SK-N-SH treated with all-trans-retinoic acid at 6 μM for 48 hours (cell line): ENCODE measurements at regions not wholly inside any gene's neighbourhood (a gene's known extent, or its start where the extent isn't known, plus 50 kb on each side); places are given as distances from the start of the nearest gene placed in this dataset.
A peak's percentile ranks its signal among the peaks of the same experiment; 100 is the strongest.

Source experiments
- ATAC-seq: fragments of 200-7000 bp; cut with Tn5 transposase; 3 replicates; pipeline ENCODE4 v1.9.1; 2020; ENCODE audit warnings: mild to moderate bottlenecking, moderate library complexity
- ARNTL ChIP-seq: fragments of 450-650 bp; formaldehyde crosslinking; IDR thresholded peaks from 2 replicates; pipeline ENCODE4 v1.5.0; 2020; ENCODE audit warnings: low read depth, mild to moderate bottlenecking, moderate library complexity, borderline replicate concordance
- BACH2 ChIP-seq: fragments of 250-450 bp; sonication (Bioruptor Pico); IDR thresholded peaks from 2 replicates; pipeline ENCODE4 v1.9.0; 2021; ENCODE audit warnings: mild to moderate bottlenecking, borderline replicate concordance
- CSDC2 ChIP-seq: fragments of 250-450 bp; sonication (Bioruptor Pico); IDR thresholded peaks from 2 replicates; pipeline ENCODE4 v1.5.0; 2020; ENCODE audit warnings: mild to moderate bottlenecking, moderate library complexity
- ESRRG ChIP-seq: fragments of 250-450 bp; sonication (Bioruptor Pico); IDR thresholded peaks from 2 replicates; pipeline ENCODE4 v1.6.1; 2021; ENCODE audit warnings: mild to moderate bottlenecking
- GLIS3 ChIP-seq: fragments of 250-450 bp; sonication (Bioruptor Pico); IDR thresholded peaks from 2 replicates; pipeline ENCODE4 v1.5.0; 2020; ENCODE audit warnings: mild to moderate bottlenecking, moderate library complexity
- ISL1 ChIP-seq: fragments of 250-450 bp; sonication (Bioruptor Pico); IDR thresholded peaks from 2 replicates; pipeline ENCODE4 v2.1.2; 2022; ENCODE audit warnings: mild to moderate bottlenecking, moderate library complexity
- PPARA ChIP-seq: fragments of 250-450 bp; sonication (Bioruptor Pico); IDR thresholded peaks from 2 replicates; pipeline ENCODE4 v1.5.0; 2020; ENCODE audit warnings: mild to moderate bottlenecking, borderline replicate concordance
- RARB ChIP-seq: fragments of 250-450 bp; sonication (Bioruptor Pico); IDR thresholded peaks from 2 replicates; pipeline ENCODE4 v1.8.0; 2021; ENCODE audit warnings: mild to moderate bottlenecking, moderate library complexity
- SNAI2 ChIP-seq: fragments of 250-450 bp; sonication (Bioruptor Pico); IDR thresholded peaks from 2 replicates; pipeline ENCODE4 v1.5.0; 2020; ENCODE audit warnings: mild to moderate bottlenecking, moderate library complexity
- TCF4 ChIP-seq: fragments of 250-450 bp; sonication (Bioruptor Pico); IDR thresholded peaks from 2 replicates; pipeline ENCODE4 v1.8.0; 2021; ENCODE audit warnings: mild to moderate bottlenecking, moderate library complexity, borderline replicate concordance
- TOX ChIP-seq: fragments of 250-450 bp; sonication (Bioruptor Pico); IDR thresholded peaks from 2 replicates; pipeline ENCODE4 v1.8.0; 2021; ENCODE audit warnings: mild to moderate bottlenecking, moderate library complexity, borderline replicate concordance
- ZC3H10 ChIP-seq: fragments of 250-450 bp; sonication (Bioruptor Pico); IDR thresholded peaks from 2 replicates; pipeline ENCODE4 v1.5.1; 2021; ENCODE audit warnings: mild to moderate bottlenecking, moderate library complexity
- ZFP3 ChIP-seq: fragments of 250-450 bp; sonication (Bioruptor Pico); IDR thresholded peaks from 2 replicates; pipeline ENCODE4 v1.5.0; 2020; ENCODE audit warnings: mild to moderate bottlenecking, moderate library complexity
- ZFP30 ChIP-seq: fragments of 450-650 bp; formaldehyde crosslinking; IDR thresholded peaks from 2 replicates; pipeline ENCODE4 v1.5.0; 2022; ENCODE audit warnings: mild to moderate bottlenecking, moderate library complexity
- ZNF565 ChIP-seq: fragments of 450-650 bp; formaldehyde crosslinking; conservative IDR thresholded peaks from 2 replicates; pipeline ENCODE4 v1.5.0; 2020; ENCODE audit warnings: low read depth, mild to moderate bottlenecking, moderate library complexity
- ZNF8 ChIP-seq: fragments of 450-650 bp; formaldehyde crosslinking; IDR thresholded peaks from 2 replicates; pipeline ENCODE4 v1.5.0; 2020; ENCODE audit warnings: mild to moderate bottlenecking, moderate library complexity
- TF ChIP-seq, protein P1 (sequence below): fragments of 250-450 bp; sonication (Bioruptor Pico); IDR thresholded peaks from 2 replicates; pipeline ENCODE4 v1.8.0; 2020; ENCODE audit warnings: mild to moderate bottlenecking, moderate library complexity, borderline replicate concordance
- TF ChIP-seq, protein P2 (sequence below): fragments of 250-450 bp; sonication (Bioruptor Pico); IDR thresholded peaks from 2 replicates; pipeline ENCODE4 v1.5.1; 2021; ENCODE audit warnings: mild to moderate bottlenecking, moderate library complexity
- TF ChIP-seq, protein P3 (sequence below): fragments of 250-450 bp; sonication (Bioruptor Pico); IDR thresholded peaks from 2 replicates; pipeline ENCODE4 v1.8.0; 2021; ENCODE audit warnings: low read depth, mild to moderate bottlenecking, moderate library complexity, borderline replicate concordance
- TF ChIP-seq, protein P4 (sequence below): fragments of 250-450 bp; sonication (Bioruptor Pico); IDR thresholded peaks from 2 replicates; pipeline ENCODE4 v1.5.0; 2020; ENCODE audit warnings: mild to moderate bottlenecking, moderate library complexity
- TF ChIP-seq, protein P5 (sequence below): fragments of 250-450 bp; sonication (Bioruptor Pico); IDR thresholded peaks from 2 replicates; pipeline ENCODE4 v1.5.1; 2020; ENCODE audit warnings: low read depth, mild to moderate bottlenecking, moderate library complexity

DNA sequence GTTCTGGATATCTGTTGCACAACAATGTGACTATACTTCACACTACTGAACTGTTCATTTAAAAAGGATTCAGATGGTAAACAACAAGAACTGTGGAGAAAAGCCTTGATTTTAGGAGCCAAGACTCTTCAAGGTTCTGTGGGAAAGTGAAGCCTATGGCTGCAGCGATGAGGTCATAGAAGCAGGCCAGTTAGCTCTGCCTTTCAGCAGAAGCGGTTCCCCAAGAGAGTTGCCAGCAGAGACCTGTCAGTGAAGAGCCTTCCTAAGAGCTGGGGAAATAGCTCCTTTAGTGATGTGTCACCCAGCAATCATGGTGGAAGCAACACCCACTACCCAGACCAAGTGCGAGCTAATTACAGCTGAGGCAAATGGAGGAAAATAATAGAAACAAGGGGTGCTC, 346.5 kb upstream of the ETAA1 start:
- TF ChIP-seq SNAI2 (CRISPR knock-in tag) (no peak), ZNF8 (CRISPR knock-in tag) (no peak), PPARA (CRISPR knock-in tag) (no peak)
- no peak for ATAC-seq

DNA sequence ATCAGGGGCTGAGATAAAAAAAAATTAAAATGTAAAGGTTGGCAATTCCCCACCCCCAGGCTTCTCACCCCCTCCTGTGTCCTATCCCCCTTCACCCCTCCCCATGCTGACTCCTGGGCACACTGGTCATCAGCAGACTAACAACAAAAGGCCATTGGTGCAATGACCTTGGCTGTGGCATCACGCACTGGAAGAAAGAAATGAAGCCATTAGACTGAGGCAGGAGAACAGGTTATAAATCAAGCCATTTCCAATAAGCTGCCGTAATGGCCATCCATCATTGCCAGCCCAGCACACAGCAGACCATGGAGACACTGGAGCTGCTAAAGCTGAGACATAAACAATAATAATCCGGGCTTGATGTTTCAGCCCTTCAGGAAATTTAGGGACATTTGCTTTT, 342.4 kb upstream of the ETAA1 start:
- ATAC-seq, result no peak

DNA sequence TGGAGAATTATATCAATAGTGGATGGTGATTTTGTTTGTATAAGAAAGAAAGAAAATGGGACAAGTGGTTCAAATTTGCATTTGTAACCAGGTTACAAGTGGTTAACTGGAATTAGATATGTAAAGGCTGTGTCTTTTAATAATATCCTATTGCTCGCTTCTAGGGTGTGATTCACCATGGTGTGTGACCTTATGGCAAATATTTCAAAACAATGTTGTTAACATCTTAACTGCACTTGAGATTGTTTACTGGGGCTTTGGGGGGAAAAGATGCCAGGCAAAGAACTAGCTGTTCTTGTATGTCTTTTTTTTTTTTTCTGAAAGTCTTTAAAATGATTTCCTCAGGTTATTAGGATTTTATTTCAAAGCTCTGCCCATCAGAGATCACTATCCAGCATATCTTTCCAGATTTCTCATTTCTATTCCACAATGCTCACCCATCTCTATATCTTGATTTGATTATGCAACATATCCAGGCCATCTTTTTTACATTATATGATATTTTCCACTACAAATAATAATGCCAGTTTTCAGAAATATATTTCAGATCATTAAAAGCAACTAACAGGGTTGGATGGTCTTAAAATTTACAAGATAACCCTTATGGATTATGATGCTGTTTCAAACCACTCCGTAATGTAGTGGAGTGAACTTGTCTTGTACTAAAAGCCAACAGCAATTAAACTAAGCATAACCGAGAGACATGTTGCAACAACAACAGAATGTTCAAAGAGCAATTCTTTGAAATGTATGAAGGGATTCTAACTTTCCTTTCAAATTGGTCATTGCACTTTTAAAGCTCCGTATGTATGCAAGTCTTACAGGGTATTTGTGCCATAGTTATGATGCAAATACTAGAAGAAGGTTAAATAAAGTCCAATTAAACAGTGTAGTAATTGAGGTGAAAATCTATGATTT, 341.5 kb upstream of the ETAA1 start:
- no peak for TF ChIP-seq ESRRG (CRISPR knock-in tag)
- 0 out of 2 replicates have a peak, but pooled peaks have one; percentile 50 for TF ChIP-seq TCF4
- TF ChIP-seq, protein P1, sequence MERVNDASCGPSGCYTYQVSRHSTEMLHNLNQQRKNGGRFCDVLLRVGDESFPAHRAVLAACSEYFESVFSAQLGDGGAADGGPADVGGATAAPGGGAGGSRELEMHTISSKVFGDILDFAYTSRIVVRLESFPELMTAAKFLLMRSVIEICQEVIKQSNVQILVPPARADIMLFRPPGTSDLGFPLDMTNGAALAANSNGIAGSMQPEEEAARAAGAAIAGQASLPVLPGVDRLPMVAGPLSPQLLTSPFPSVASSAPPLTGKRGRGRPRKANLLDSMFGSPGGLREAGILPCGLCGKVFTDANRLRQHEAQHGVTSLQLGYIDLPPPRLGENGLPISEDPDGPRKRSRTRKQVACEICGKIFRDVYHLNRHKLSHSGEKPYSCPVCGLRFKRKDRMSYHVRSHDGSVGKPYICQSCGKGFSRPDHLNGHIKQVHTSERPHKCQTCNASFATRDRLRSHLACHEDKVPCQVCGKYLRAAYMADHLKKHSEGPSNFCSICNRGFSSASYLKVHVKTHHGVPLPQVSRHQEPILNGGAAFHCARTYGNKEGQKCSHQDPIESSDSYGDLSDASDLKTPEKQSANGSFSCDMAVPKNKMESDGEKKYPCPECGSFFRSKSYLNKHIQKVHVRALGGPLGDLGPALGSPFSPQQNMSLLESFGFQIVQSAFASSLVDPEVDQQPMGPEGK (CRISPR knock-in tag), result no peak
- TF ChIP-seq, protein P2, sequence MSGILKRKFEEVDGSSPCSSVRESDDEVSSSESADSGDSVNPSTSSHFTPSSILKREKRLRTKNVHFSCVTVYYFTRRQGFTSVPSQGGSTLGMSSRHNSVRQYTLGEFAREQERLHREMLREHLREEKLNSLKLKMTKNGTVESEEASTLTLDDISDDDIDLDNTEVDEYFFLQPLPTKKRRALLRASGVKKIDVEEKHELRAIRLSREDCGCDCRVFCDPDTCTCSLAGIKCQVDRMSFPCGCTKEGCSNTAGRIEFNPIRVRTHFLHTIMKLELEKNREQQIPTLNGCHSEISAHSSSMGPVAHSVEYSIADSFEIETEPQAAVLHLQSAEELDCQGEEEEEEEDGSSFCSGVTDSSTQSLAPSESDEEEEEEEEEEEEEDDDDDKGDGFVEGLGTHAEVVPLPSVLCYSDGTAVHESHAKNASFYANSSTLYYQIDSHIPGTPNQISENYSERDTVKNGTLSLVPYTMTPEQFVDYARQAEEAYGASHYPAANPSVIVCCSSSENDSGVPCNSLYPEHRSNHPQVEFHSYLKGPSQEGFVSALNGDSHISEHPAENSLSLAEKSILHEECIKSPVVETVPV, result no peak
- TF ChIP-seq, all 23 proteins: peak for 1
- ATAC-seq, result no peak

More for the DNA sequence above, 342.4 kb upstream of the ETAA1 start:
- TF ChIP-seq, protein P3, sequence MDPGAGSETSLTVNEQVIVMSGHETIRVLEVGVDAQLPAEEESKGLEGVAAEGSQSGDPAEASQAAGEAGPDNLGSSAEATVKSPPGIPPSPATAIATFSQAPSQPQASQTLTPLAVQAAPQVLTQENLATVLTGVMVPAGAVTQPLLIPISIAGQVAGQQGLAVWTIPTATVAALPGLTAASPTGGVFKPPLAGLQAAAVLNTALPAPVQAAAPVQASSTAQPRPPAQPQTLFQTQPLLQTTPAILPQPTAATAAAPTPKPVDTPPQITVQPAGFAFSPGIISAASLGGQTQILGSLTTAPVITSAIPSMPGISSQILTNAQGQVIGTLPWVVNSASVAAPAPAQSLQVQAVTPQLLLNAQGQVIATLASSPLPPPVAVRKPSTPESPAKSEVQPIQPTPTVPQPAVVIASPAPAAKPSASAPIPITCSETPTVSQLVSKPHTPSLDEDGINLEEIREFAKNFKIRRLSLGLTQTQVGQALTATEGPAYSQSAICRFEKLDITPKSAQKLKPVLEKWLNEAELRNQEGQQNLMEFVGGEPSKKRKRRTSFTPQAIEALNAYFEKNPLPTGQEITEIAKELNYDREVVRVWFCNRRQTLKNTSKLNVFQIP (CRISPR knock-in tag), result no peak

DNA sequence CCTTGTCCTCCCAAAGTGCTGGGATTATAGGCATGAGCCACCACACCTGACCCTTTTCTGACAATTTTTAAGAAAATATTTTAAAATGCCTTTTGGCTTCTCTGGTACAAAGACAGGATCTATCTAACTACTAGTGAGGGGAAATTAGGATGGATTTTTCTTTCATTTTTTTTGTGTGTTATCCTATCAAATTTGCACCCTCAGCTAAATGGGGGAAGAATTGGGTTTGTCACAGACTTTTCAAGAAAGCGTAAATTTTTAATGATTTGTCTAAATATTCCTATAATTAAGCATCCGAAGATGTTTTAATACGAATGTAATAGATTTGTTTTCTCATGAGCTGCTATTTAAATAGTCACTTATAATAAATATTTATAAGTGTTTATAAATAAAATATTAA, 340.0 kb upstream of the ETAA1 start:
- TF ChIP-seq, protein P4, sequence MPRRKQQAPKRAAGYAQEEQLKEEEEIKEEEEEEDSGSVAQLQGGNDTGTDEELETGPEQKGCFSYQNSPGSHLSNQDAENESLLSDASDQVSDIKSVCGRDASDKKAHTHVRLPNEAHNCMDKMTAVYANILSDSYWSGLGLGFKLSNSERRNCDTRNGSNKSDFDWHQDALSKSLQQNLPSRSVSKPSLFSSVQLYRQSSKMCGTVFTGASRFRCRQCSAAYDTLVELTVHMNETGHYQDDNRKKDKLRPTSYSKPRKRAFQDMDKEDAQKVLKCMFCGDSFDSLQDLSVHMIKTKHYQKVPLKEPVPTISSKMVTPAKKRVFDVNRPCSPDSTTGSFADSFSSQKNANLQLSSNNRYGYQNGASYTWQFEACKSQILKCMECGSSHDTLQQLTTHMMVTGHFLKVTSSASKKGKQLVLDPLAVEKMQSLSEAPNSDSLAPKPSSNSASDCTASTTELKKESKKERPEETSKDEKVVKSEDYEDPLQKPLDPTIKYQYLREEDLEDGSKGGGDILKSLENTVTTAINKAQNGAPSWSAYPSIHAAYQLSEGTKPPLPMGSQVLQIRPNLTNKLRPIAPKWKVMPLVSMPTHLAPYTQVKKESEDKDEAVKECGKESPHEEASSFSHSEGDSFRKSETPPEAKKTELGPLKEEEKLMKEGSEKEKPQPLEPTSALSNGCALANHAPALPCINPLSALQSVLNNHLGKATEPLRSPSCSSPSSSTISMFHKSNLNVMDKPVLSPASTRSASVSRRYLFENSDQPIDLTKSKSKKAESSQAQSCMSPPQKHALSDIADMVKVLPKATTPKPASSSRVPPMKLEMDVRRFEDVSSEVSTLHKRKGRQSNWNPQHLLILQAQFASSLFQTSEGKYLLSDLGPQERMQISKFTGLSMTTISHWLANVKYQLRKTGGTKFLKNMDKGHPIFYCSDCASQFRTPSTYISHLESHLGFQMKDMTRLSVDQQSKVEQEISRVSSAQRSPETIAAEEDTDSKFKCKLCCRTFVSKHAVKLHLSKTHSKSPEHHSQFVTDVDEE (CRISPR knock-in tag), result no peak
- no peak for TF ChIP-seq RARB (CRISPR knock-in tag)
- no peak for TF ChIP-seq BACH2
- no peak for TF ChIP-seq ZFP3
- TF ChIP-seq ESRRG (CRISPR knock-in tag), result no peak
- TF ChIP-seq, protein P5, sequence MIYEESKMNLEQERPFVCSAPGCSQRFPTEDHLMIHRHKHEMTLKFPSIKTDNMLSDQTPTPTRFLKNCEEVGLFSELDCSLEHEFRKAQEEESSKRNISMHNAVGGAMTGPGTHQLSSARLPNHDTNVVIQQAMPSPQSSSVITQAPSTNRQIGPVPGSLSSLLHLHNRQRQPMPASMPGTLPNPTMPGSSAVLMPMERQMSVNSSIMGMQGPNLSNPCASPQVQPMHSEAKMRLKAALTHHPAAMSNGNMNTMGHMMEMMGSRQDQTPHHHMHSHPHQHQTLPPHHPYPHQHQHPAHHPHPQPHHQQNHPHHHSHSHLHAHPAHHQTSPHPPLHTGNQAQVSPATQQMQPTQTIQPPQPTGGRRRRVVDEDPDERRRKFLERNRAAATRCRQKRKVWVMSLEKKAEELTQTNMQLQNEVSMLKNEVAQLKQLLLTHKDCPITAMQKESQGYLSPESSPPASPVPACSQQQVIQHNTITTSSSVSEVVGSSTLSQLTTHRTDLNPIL (CRISPR knock-in tag), result no peak
- TF ChIP-seq TCF4, result no peak
- no peak for TF ChIP-seq SNAI2 (CRISPR knock-in tag)
- no peak for TF ChIP-seq ZC3H10 (CRISPR knock-in tag)
- no peak for TF ChIP-seq ZNF565 (CRISPR knock-in tag)
- TF ChIP-seq CSDC2 (CRISPR knock-in tag), result no peak
- TF ChIP-seq ZFP30 (CRISPR knock-in tag), result no peak
- TF ChIP-seq, protein P2, result no peak
- TF ChIP-seq PPARA (CRISPR knock-in tag), result no peak
- no peak for TF ChIP-seq GLIS3 (CRISPR knock-in tag)
- TF ChIP-seq, protein P1 (CRISPR knock-in tag), result no peak
- TF ChIP-seq ISL1 (CRISPR knock-in tag), result no peak
- TF ChIP-seq TOX, result no peak
- TF ChIP-seq ARNTL (CRISPR knock-in tag), result no peak
- ATAC-seq, result no peak
